ENCODE measurements at regions not wholly inside any gene's neighbourhood (a gene's known extent, or its start where the extent isn't known, plus 50 kb on each side); places are given as distances from the start of the nearest gene placed in this dataset.

- H3K4me1 Mint-ChIP-seq (ENCODE audit: low read depth) = no peaks in the 10 kb centered on the region
- H3K36me3 Mint-ChIP-seq (ENCODE audit: low read depth) = no peaks in the 10 kb centered on the region
- no peaks in the 10 kb centered on the region for H3K27me3 Mint-ChIP-seq (ENCODE audit: low read depth)
- no peak overlapping the region for H3K4me3 Mint-ChIP-seq (ENCODE audit: unreplicated experiment)
- TF ChIP-seq, protein P1, sequence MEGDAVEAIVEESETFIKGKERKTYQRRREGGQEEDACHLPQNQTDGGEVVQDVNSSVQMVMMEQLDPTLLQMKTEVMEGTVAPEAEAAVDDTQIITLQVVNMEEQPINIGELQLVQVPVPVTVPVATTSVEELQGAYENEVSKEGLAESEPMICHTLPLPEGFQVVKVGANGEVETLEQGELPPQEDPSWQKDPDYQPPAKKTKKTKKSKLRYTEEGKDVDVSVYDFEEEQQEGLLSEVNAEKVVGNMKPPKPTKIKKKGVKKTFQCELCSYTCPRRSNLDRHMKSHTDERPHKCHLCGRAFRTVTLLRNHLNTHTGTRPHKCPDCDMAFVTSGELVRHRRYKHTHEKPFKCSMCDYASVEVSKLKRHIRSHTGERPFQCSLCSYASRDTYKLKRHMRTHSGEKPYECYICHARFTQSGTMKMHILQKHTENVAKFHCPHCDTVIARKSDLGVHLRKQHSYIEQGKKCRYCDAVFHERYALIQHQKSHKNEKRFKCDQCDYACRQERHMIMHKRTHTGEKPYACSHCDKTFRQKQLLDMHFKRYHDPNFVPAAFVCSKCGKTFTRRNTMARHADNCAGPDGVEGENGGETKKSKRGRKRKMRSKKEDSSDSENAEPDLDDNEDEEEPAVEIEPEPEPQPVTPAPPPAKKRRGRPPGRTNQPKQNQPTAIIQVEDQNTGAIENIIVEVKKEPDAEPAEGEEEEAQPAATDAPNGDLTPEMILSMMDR (IDR thresholded peaks at IDR 0.05) = no peak
- H3K27ac Mint-ChIP-seq (ENCODE audit: unreplicated experiment) = no peak overlapping the region
- peaks cover 18% of the 10 kb centered on the region for H3K9me3 Mint-ChIP-seq (ENCODE audit: low read depth)
- DNase-seq (ENCODE audit: low spot score) = no peak
Measured at GRCh38 chr12:17818931-17819330, 271.1 kb downstream of the RERGL start.

DNA sequence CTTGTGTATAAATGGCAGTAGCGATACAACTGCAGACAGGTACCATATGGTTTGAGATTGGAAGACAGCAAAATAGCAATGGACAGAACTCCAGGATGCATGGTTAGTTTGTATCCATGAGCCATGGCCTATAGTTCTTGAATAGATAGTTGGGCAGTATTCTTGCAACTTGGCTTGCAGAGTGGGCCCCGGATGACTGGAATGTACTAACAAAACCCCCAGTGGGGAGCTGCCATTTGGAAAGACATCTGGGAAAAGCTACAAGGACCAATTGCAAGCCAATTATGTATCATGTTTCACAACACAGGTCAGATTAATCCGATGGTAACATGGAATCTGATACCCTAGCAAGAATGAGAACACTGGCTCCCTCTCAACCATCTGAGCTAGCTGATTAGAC is 279.6 kb downstream of the RERGL start:
- H3K27me3 Mint-ChIP-seq (ENCODE audit: low read depth) = no peaks in the 10 kb centered on the region
- peaks cover 19% of the 10 kb centered on the region for H3K9me3 Mint-ChIP-seq (ENCODE audit: low read depth)
- no peak overlapping the region for H3K4me3 Mint-ChIP-seq (ENCODE audit: unreplicated experiment)

DNA sequence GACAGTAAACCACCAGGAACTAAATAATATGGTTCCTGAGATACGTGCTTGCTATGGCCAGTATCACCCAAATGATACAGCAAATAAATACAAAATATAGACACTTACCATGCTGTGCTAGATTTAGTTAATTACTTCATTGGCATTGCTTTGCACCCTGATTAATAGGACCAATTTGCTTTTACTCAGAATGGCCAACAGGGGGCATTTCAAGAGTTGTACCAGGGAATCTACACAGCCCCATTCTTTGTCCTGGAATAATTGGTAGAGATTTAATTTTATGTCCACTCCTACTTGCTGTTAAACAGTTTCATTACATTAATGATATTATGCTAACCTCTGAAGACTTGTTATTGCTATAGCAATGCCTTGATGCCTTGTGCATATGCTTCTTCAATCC is 280.8 kb downstream of the RERGL start:
- no peak overlapping the region for H3K4me3 Mint-ChIP-seq (ENCODE audit: unreplicated experiment)
- H3K9me3 Mint-ChIP-seq (ENCODE audit: low read depth) = peaks cover 14% of the 10 kb centered on the region
- no peak for DNase-seq (ENCODE audit: low spot score)
- H3K36me3 Mint-ChIP-seq (ENCODE audit: low read depth) = no peaks in the 10 kb centered on the region
- TF ChIP-seq, protein P1 (IDR thresholded peaks at IDR 0.05) = no peak
- no peaks in the 10 kb centered on the region for H3K4me1 Mint-ChIP-seq (ENCODE audit: low read depth)
- H3K27me3 Mint-ChIP-seq (ENCODE audit: low read depth) = no peaks in the 10 kb centered on the region
- no peak overlapping the region for H3K27ac Mint-ChIP-seq (ENCODE audit: unreplicated experiment)

More for the DNA sequence above, 279.6 kb downstream of the RERGL start:
- Mint-ChIP-seq H3K4me1 (ENCODE audit: low read depth) (no peaks in the 10 kb centered on the region), H3K36me3 (ENCODE audit: low read depth) (no peaks in the 10 kb centered on the region), H3K27ac (ENCODE audit: unreplicated experiment) (no peak overlapping the region)
- no peak for DNase-seq (ENCODE audit: low spot score)
- TF ChIP-seq, protein P1 (IDR thresholded peaks at IDR 0.05) = no peak

- no peak for DNase-seq (ENCODE audit: low spot score)
- TF ChIP-seq, protein P1 (IDR thresholded peaks at IDR 0.05) = no peak
- Mint-ChIP-seq H3K4me3 (ENCODE audit: unreplicated experiment) (no peak overlapping the region), H3K36me3 (ENCODE audit: low read depth) (no peaks in the 10 kb centered on the region), H3K9me3 (ENCODE audit: low read depth) (peaks cover 4% of the 10 kb centered on the region), H3K27ac (ENCODE audit: unreplicated experiment) (no peak overlapping the region), H3K27me3 (ENCODE audit: low read depth) (no peaks in the 10 kb centered on the region), H3K4me1 (ENCODE audit: low read depth) (no peaks in the 10 kb centered on the region)
Measured at GRCh38 chr12:17802657-17803641, 287.0 kb downstream of the RERGL start.

DNA sequence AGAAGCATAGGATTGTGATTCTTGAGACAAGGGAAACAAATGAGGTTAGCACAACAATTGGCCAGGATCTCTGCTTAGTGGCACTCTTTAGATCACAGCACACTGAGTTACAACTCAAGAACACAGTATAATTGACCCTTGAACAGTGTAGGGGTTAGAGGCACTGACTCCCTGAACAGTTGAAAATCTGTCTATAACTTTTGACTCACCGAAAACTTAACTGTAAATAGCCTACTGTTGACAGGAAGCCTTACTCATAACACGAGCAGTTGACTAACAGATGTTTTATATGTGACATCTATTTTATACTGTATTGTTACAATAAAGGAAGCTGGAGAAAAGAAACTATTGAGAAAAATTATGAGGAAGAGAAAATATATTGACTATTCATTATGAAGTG is 296.1 kb downstream of the RERGL start:
- Mint-ChIP-seq H3K4me1 (ENCODE audit: low read depth) (no peaks in the 10 kb centered on the region), H3K36me3 (ENCODE audit: low read depth) (no peaks in the 10 kb centered on the region), H3K9me3 (ENCODE audit: low read depth) (no peaks in the 10 kb centered on the region), H3K4me3 (ENCODE audit: unreplicated experiment) (no peak overlapping the region), H3K27me3 (ENCODE audit: low read depth) (no peaks in the 10 kb centered on the region), H3K27ac (ENCODE audit: unreplicated experiment) (no peak overlapping the region)
- TF ChIP-seq, protein P1 (IDR thresholded peaks at IDR 0.05) = no peak
- no peak for DNase-seq (ENCODE audit: low spot score)
